Superior temporal gyrus (tissue), 1 donor: ENCODE measurements at regions not wholly inside any gene's neighbourhood (a gene's known extent, or its start where the extent isn't known, plus 50 kb on each side); places are given as distances from the start of the nearest gene placed in this dataset.

Source experiments
- DNase-seq: peaks from one replicate; pipeline ENCODE4 v3.0.0-alpha.2; 2016; ENCODE audit errors: extremely low spot score

DNA sequence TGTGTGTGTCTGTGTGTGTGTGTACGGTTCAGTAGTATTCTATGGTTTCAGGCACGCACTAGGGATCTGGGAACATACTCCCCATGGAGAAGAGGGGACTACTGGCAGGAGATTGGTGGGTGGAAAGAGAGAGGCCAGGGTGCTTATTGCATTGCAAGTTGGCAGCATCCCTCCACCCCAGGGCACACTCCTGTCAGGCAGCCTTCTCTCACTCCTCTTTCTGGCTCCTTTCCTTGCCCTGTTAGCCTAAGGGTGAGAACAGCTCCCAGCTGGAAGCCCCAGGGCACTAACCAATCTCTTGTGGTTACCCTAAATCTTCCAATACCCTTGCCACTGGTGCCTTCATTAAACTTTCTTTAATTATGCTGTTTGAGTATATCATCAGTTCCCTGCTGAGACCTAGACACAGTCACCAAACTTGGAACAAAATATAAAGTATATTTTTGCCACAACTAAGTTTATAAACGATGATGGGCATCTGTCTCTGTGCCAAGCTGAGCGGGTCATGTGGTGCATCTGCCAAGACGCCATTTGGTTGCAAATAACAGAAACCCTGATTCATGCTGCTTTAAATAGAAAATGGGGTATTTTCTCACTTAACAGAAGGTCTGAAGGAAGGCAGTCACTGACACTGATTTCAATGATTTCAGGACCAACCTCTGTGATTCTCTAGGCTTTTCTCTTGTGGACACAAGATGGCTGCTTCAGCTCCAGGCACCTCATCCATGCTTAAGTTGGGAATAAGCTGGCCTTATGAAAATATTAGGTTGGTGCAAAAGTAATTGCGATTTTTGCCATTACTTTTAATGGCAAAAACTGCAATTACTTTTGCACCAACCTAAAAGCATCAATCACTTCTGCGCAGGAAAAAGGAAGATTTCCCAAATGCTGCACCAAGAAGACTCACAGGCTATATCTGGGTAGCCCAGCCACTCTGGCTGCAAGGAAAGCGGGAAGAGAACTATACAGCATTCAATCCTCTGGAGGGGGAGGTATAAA is 476.9 kb upstream of the PROK2 start:
- no peak for DNase-seq

DNA sequence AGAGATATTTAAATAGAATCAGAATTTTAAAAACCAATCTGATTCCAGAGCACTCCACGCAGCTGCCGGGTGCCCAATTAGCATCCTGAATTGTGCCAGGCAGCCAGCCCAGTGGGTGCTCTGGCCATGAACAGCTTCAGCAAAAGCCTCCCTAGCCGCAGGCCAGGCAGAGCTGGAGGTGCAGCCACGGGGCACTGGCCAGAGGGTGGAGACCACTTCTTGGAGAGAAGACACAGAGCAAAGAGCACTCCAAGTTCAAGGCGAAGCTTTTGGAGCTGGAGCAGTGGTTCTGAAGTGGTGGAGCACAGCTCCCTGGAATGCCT is 475.6 kb upstream of the PROK2 start:
- DNase-seq: no peak

DNA sequence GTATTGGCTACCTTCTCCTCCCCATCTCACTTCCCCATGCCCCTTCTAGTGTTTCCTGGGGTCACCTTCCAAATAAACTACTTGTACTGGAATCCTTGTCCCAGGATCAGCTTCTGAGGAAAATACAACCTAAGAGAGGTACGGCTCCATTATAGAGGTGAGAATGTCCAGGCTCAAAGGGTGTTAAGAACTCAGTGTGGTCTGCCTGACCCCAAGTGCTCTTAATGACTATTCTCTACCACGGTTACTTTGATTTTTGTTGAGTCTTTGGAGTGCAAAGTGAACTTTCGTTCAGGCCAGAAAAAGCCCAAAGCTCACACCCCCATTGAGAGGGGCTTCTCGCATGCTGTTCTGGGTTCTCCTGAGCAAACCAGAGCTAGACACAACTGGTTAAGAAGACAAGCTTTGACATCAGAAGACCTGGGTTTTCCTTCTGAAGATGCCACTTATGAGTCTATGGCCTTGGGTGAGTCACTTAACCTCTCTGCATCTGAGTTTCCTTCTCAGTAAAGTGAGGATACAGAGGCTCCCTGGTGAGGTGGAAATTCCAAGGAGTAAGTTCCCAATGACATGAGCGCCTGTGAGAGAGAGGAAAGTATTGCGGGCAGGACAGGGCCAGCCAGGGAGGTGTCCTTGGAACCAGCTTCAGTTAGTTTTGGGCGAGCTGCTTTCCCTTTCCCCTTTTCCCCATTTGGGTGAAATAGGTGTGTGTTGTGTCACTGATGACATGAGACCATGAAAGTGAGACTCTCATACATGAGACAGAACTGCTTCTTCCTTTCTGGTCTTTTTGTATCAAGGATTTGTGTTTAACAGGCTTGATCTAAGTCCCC is 475.0 kb upstream of the PROK2 start:
- peak; percentile 24 for DNase-seq

DNA sequence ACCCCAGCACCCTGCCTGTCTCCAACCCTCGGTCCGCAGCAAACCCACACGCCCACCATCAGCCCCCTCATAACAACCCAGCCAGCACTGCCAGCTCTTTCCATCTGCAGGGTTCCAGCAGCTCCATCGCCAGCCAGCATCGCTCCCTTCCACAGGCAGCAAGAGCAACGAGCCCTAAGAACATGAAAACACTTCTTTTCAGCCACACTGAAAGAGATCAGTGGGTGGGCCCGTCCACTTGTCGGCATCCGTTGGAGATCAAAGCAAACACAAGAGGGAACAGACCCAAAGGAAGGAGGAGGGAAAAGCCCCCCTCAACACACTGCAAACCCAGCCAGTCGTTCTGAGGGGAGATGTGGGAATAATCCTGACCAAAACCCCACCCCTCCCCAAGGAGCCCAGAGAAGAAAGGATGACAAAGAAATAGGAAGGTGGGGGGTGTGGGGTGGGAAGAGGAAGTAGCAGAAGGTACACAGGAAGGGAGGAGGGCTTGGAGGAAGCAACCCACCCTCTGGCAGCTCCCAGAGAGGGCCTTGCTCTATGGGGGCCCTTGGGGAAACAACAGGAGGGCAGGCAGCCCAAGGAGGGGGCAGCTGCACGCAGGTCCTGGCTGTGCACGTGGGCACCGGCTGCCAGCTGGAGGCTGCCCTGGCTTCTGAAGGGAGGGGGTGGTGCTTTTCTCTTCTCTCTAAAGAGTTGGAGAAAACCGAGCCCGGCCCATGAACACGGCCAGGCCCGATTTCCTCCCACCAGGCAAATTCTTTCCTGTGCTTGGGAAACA is 473.6 kb upstream of the PROK2 start:
- DNase-seq: no peak

DNA sequence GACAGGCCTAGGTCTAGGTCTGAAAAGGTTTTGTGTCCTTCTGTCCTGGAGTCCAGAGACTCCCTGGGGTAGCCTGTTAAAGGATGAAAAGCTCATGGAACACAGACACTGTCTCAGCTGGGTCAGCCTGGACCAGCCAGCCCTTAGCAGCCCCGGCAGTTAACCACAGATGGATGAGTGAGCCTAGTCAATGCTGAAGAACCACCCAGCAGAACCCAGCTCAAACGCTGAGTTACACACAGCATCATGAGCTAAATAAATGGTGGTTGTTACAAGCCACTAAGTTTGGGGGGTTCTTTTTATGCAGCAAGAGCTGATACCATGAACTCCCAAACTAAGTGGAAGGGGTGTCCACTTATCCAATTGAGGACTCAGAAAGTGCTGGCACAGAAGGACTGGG is 472.8 kb upstream of the PROK2 start:
- DNase-seq: no peak

DNA sequence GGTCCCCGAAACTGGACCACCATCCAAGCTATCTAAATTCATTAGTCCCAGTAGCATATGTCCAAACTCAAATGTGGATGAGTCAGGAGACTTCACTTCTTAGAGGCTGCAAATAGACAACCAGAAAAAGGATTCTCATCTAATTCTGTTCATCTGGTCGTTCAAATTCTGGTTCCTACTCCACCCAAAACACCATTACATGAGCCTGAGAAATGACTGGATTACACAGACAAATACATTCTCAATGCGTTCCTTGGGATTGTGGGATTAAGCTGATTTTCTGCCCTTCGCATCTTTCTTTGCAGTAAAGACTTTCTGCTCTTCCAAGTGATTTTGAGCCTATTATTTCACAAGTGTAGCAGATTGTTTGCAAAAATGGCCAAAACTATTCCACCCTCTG is 472.3 kb upstream of the PROK2 start:
- no peak for DNase-seq

DNA sequence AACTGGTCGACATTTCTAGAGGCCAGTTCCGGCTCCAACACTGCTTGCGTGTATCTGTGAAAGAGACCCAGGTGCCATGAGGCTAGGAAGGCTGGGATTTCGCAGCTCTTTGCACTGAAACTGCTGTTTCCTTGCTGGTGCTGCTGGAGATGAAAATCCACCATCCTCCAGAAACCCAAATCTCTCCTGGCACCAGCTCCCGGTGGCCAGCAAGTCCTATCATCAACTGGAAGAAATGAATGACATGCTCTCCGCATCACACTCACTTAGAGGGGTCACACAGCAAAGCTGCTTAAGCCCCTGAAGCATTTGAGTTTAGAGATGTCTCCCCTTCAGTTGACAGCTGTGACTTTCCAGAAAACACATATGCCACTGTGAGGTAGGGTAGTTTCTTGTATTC is 471.8 kb upstream of the PROK2 start:
- DNase-seq: no peak

DNA sequence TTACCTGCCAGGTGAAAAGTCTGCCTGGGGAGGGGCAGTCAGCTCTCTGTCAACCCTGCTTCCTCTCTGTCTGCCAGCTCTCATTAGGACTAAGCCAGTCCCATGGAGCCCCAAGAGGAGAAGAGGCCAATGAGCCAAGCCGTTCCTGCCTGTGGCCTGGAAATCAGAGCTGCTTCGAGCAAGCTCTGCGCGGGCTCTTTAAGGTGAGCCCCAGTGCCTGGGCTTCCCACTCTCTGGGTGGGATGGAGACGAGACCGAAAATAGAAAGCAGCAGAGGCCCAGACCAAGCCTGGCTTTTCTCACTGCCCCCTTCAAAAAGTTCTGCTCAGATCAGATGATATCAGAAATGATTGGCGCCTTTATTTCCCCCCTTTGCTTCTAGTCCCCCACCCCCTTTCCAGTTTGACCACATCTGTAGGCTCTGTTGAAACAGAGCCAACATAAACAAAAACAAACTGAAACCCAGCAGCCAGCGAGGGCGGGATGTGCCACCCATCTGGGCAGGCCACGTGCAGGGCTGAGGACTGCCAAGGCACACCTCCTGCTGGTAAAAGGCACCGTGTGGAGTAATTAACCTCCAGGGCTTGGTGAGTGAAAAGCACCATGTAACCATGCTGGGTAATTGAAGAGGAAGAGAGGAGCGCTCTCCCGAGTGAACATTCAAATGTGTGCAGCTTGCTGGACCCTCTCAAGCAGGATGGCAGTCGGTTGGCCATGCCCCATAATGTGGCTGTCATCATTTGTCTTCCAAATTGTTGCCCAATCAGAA is 471.0 kb upstream of the PROK2 start:
- DNase-seq: peak; percentile 73

DNA sequence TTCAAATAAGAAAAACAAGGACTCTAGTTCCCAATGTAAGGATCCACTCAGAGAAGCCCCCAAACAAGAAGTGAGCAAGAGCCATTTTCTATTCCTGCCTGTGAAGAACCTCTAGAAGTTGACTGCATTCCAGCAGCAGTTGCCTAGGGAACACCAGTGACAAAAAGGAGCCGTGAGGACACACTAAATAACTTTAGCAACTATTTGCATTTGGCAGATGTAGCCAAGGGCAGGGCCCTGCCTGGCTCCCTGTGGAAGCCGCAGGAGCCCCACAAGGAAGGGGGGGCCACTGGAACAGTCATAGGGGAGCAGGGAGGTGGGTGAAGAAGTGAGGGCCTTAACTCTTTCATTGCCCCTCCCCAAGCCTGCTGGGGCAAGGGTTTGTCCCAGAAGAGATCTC is 470.2 kb upstream of the PROK2 start:
- DNase-seq: no peak

DNA sequence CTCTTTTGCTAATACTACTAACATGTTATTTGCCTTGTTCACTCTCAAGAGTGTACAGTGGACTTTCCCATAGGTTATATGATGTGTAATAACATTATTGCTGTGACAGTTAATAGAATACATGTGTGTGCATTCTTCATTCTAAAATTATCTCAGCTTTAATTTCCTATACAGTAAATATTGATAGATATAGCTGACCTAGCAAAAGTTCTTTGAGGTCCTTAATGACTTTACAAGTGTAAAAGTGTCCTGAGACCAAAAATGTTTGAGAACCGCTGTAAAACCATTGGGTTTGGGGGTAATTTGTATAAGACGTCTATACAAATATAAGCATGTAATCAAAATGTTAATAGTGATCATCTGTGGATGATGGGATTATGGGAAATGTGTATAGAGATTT is 469.5 kb upstream of the PROK2 start:
- no peak for DNase-seq

DNA sequence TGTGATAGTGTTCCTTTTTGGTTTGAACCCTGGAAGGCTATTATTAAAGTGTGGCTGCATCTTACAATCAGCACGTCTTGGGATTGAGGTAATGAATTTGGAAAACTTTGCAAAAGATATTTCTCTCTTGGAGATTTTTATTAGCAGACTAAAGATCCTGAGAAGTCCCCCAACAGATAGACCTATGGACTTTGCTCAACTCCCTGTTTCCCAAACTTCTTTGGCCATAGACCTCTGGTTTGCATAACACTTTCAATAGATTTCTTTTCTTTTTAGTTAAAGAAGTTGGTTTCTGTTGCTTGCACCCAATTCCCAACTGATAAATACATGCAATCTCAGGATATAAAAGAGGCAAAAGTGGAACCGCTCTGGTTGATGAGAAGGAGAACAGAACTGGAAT is 465.8 kb upstream of the PROK2 start:
- DNase-seq: no peak

DNA sequence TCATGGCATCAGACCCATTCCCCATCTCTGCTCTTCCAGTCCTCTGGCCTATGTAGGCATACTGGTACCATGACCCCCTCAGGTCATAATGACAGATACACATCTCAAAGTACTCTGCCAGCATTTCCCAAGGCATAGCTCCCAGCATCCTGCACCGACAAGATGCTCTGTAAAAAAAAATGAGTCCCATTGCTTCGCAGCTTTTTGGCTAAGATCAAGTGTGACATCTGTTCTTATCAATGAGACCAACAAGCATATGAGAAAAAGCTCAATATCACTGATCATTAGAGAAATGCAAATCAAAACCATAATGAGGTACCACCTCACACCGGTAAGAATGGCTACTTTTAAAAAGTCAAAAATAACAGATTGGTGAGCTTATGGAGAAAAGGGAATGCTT is 463.9 kb upstream of the PROK2 start:
- no peak for DNase-seq

DNA sequence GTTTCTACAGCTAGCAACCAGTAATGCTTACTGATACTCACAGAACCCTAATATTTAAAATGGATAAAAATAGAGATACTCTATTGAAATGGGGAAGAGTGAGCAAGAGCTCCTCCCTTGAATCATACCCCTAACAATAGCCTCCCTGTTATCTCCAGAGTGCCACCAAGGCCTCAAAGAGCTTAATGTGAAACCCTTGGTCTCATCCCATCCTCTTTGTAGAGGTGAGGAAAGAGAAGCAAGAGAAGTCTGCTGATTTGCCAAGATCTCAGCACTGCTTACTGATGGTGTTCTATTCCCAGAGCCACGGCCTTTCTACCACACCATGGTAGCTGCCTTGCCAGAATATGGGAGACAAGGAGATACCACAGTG is 463.4 kb upstream of the PROK2 start:
- DNase-seq: no peak

DNA sequence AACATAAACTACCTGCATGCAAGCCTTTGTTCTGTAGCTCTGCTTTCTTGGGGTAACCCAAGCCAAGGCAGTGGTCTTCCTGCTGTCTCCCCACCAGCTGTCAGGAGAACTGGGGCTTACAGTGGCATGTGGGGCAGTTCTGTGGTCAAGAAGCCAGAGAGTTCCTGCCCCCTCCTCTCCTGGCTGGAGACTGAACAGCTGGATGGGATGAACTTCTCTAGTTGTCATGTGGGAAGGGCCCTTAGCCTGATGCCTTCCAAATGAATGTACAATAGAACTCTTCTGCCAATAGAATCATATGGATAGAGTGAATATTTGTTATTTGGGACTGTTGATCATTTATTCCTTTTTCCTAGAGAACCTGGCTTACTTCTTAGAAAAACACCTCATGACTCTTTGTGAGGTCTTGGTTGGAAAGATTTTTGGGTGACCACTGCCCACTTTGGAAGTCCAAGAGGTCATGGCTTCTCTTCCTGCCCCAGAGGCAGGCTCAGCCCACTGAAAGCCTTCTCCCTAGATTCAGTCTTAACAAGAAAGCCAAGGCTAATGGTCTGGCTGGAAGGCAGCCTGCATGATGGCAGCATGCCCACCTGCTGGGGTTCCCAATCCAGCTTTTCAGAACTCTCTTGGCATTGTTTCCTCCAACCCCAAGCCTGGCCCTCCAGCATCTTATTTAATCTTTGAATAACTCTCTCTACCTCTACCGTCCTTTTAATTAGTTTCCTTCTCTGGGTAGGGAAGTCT is 462.9 kb upstream of the PROK2 start:
- peak; percentile 77 for DNase-seq

DNA sequence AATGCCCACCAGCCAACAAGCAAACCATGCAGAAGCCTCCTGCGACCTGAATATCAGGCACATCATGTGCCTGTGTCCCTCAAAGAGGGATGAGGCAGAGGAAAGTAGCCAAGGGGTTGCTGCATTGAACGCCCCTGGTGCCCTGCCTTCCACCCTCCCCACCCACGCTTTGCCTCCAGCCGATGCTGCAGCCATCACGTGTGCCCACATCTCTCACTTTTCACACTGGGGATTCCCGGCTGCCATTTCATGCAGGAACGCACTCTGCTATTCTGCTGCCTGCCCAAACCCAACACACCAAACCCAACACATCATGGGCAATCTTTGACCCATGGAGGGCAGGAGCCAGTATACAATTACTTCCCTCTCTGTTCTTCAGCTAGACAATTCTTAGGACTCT is 462.2 kb upstream of the PROK2 start:
- DNase-seq: no peak

DNA sequence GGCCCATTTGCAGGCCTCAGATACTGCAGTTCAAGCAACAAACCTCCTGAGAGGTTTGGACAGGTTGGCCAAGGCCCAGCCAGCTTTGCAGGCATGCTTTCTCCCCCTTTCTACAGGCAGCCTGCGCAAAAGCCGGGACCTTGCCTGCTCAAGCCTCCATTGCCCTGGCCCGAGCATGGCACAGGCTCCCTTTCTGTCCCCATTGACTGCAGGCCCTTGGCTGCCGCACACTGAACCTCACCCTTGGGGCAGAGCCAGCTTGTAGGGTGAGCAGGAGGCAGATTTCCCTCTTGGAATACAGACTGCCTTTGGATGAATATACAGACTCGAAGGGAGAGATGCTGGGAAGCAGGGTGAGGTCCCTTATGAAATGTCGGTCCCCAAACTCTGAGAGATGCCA is 461.7 kb upstream of the PROK2 start:
- peak; percentile 87 for DNase-seq

DNA sequence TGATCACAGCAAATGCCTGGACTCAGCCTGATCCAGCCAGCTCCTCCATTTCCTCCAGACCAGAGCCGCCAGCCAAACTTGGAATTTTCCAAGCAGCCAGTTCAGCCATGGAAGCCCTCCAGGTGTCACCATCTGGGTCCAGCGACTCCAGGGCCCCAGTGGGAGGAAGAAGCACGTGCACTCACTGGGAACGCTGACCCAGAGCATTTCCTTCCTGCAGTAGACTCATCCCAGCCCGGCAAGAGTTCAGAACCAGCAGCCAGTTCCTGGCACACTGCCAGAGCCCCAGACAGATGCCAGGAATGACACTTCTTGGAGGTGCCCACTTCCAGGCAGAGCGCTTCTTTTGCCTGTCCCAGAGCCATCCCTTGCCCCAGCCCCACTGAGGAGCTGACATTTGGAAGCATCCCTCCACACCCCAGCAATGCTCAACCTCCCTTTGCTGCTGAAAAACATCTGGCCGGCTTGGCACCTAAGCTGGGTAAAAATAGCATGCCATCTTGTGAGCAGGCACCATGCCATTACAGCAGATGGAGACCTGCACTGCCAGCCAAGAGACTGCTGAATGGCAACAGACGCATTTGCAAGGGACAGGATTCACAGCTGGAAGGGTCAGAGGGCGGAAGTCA is 460.3 kb upstream of the PROK2 start:
- DNase-seq: peak; percentile 81

DNA sequence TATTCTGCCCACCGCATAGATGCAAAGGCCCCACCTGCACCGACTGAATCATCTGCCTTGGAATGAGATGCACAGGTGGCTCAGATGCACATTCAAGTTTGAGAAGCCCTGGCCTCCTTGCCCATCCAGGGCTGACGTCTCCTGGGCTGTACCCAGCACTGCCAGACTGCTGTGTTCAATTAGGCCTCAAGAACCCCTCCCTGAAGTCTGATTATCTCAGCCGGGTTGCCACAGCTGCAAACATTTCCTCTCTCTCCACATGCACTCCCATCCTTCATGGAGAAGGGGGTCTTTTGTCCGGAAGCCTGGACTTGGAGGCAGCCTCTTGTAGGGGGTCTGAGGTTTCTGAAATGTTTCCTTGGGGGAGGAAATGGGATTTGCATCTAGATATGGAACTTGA is 459.4 kb upstream of the PROK2 start:
- no peak for DNase-seq

DNA sequence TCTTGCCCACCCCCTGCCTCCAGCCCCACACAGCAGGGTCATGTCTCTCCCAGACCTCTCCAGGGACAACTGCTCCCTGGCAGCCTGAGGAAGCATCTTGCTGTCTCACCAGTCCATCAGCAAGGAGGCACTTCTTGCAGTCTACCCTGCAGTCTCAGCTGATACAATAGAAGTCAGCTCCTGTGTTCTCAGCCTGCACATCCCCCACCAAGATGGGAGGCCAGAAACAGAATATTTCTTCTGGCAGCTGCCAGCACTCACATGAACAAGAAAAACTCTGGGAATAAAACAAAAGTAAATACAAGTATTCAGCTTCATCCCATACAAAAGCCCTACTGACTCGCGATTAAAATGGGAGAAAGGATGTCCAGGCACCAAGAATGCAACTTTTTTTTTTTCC is 457.4 kb upstream of the PROK2 start:
- DNase-seq: peak; percentile 77

DNA sequence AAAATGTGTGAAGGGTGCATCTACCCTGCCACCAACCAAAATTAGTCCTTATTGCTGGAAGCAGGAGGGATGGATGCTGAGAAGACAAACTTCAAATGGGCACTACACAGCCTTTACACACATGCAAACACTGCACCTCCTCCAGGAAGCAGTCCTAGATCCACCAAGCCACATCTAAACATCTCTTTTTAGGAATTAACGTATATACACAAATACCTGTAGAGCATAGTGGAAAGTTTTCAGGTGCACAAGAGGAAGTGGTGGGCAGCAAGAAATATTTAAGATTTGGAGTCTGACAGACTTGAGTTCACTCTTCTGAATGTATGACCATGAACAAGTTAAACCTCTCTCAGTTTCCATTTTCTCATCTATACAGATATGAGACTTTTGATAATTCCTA is 456.6 kb upstream of the PROK2 start:
- no peak for DNase-seq
